AG10803 (cell line): ENCODE measurements at regions not wholly inside any gene's neighbourhood (a gene's known extent, or its start where the extent isn't known, plus 50 kb on each side); places are given as distances from the start of the nearest gene placed in this dataset.

Source experiments
- DNase-seq: peaks from one replicate; pipeline ENCODE4 v3.0.0; 2010; ENCODE audit warnings: low read depth
- H3K4me3 ChIP-seq: 2 replicates; pipeline ENCODE4 v1.5.1; 2011; ENCODE audit warnings: mild to moderate bottlenecking, low read length, control low read depth
- CTCF ChIP-seq: conservative IDR thresholded peaks from 2 replicates; pipeline ENCODE4 v1.5.1; 2011; ENCODE audit warnings: mild to moderate bottlenecking, low read length, control low read depth, inconsistent platforms

GRCh38 chr1:191974004-191974403 is 184.3 kb upstream of the RGS18 start:
- no peak for DNase-seq
- TF ChIP-seq CTCF: no peak
- H3K4me3 ChIP-seq: no peak overlapping the region

- TF ChIP-seq CTCF: no peak
- no peak for DNase-seq
- H3K4me3 ChIP-seq: no peak overlapping the region
Observed at GRCh38 chr1:191977874-191978506, 180.3 kb upstream of the RGS18 start.

GRCh38 chr1:191984856-191985255 is 173.4 kb upstream of the RGS18 start:
- no peak for DNase-seq
- TF ChIP-seq CTCF: no peak
- H3K4me3 ChIP-seq: no peak overlapping the region

- no peak overlapping the region for H3K4me3 ChIP-seq
- no peak for TF ChIP-seq CTCF
- no peak for DNase-seq
Observed at GRCh38 chr1:191992118-191992517, 166.1 kb upstream of the RGS18 start.

GRCh38 chr1:191993549-191993948 is 164.7 kb upstream of the RGS18 start:
- H3K4me3 ChIP-seq: no peak overlapping the region
- no peak for DNase-seq

GRCh38 chr1:192002063-192002462 is 156.2 kb upstream of the RGS18 start:
- no peak for TF ChIP-seq CTCF
- no peak for DNase-seq
- H3K4me3 ChIP-seq: no peak overlapping the region

More at GRCh38 chr1:191993549-191993948, 164.7 kb upstream of the RGS18 start:
- no peak for TF ChIP-seq CTCF

- H3K4me3 ChIP-seq: no peak overlapping the region
- DNase-seq: no peak
- no peak for TF ChIP-seq CTCF
Observed at GRCh38 chr1:192003295-192004077, 154.8 kb upstream of the RGS18 start.
